Trophoblast cell (in vitro differentiated cells and primary cell): ENCODE measurements at regions not wholly inside any gene's neighbourhood (a gene's known extent, or its start where the extent isn't known, plus 50 kb on each side); places are given as distances from the start of the nearest gene placed in this dataset.
A peak's percentile ranks its signal among the peaks of the same experiment; 100 is the strongest.
"Not testable (repeated sequence)": the region's sequence is repeated elsewhere in the genome, so short reads cannot be mapped to it uniquely, and the experiment has no call there.

Source experiments
- DNase-seq, 2 donors: peaks; one replicate each; pipeline ENCODE4 v3.0.0-alpha.2; 2016
- H2AFZ ChIP-seq: 2 replicates; pipeline ENCODE4 v1.6.1; 2013; ENCODE audit warnings: low read length, moderate library complexity, mild to moderate bottlenecking; ENCODE audit not compliant: insufficient read depth, poor library complexity
- H2AK5ac ChIP-seq: 2 replicates; pipeline ENCODE4 v1.6.1; 2013; ENCODE audit warnings: mild to moderate bottlenecking, low read length
- H2BK120ac ChIP-seq: 2 replicates; pipeline ENCODE4 v1.6.1; 2013; ENCODE audit warnings: low read length, mild to moderate bottlenecking, moderate library complexity; ENCODE audit not compliant: insufficient read depth, poor library complexity
- H2BK12ac ChIP-seq: 2 replicates; pipeline ENCODE4 v1.6.1; 2013; ENCODE audit warnings: mild to moderate bottlenecking, low read length, moderate library complexity
- H2BK5ac ChIP-seq: 2 replicates; pipeline ENCODE4 v1.6.1; 2013; ENCODE audit warnings: low read length, low read depth, moderate library complexity, mild to moderate bottlenecking; ENCODE audit not compliant: poor library complexity
- H3K14ac ChIP-seq: 2 replicates; pipeline ENCODE4 v1.6.1; 2013; ENCODE audit warnings: mild to moderate bottlenecking, low read length
- H3K18ac ChIP-seq: 2 replicates; pipeline ENCODE4 v1.6.1; 2013; ENCODE audit warnings: mild to moderate bottlenecking, low read length
- H3K23ac ChIP-seq: 2 replicates; pipeline ENCODE4 v1.6.1; 2013; ENCODE audit warnings: low read length
- H3K27ac ChIP-seq: 2 replicates; pipeline ENCODE4 v1.5.1; 2013; ENCODE audit warnings: low read depth, mild to moderate bottlenecking, inconsistent platforms, low read length, moderate library complexity
- H3K27me3 ChIP-seq: 2 replicates; pipeline ENCODE4 v1.6.1; 2013; ENCODE audit warnings: inconsistent platforms, mild to moderate bottlenecking, low read length, moderate library complexity; ENCODE audit not compliant: insufficient read depth
- H3K36me3 ChIP-seq, 2 experiments: 1 replicate in 1 of 2; 2 replicates in 1 of 2; pipeline ENCODE4 v1.6.1; 2013; ENCODE audit warnings: low read length in 2 of 2, mild to moderate bottlenecking in 2 of 2, moderate library complexity in 1 of 2; ENCODE audit not compliant: insufficient read depth in 2 of 2, control insufficient read depth in 1 of 2
- H3K4ac ChIP-seq: 2 replicates; pipeline ENCODE4 v1.6.1; 2013; ENCODE audit warnings: low read depth, mild to moderate bottlenecking, low read length, moderate library complexity
- H3K4me1 ChIP-seq, 2 experiments: 1 replicate in 1 of 2; 2 replicates in 1 of 2; pipeline ENCODE4 v1.6.1; 2013; ENCODE audit warnings: low read length in 2 of 2, mild to moderate bottlenecking in 2 of 2, moderate library complexity in 1 of 2; ENCODE audit not compliant: insufficient read depth in 2 of 2, control insufficient read depth in 1 of 2
- H3K4me2 ChIP-seq: 2 replicates; pipeline ENCODE4 v1.6.1; 2013; ENCODE audit warnings: inconsistent platforms, mild to moderate bottlenecking, low read length, moderate library complexity
- H3K4me3 ChIP-seq: 2 replicates; pipeline ENCODE4 v1.5.1; 2013; ENCODE audit warnings: mild to moderate bottlenecking, low read depth, low read length, inconsistent platforms
- H3K79me1 ChIP-seq: one replicate; pipeline ENCODE4 v1.6.1; 2013; ENCODE audit warnings: low read length
- H3K79me2 ChIP-seq: 2 replicates; pipeline ENCODE4 v1.6.1; 2013; ENCODE audit warnings: low read length, mild to moderate bottlenecking; ENCODE audit not compliant: control insufficient read depth, insufficient read depth, poor library complexity
- H3K9ac ChIP-seq: 2 replicates; pipeline ENCODE4 v1.6.1; 2013; ENCODE audit warnings: mild to moderate bottlenecking, low read length
- H3K9me3 ChIP-seq: 2 replicates; pipeline ENCODE4 v1.6.1; 2013; ENCODE audit warnings: low read depth, mild to moderate bottlenecking, control low read depth, inconsistent platforms, low read length; ENCODE audit not compliant: insufficient read depth
- H4K12ac ChIP-seq: 2 replicates; pipeline ENCODE4 v1.6.1; 2013; ENCODE audit warnings: low read depth, mild to moderate bottlenecking, low read length, moderate library complexity
- H4K8ac ChIP-seq: 2 replicates; pipeline ENCODE4 v1.6.1; 2013; ENCODE audit warnings: low read depth, mild to moderate bottlenecking, low read length, moderate library complexity
- H4K91ac ChIP-seq: one replicate; pipeline ENCODE4 v1.6.1; 2013; ENCODE audit warnings: low read depth, mild to moderate bottlenecking, low read length, moderate library complexity
- WGBS: extraction: QIAGEN DNeasy Blood & Tissue Kit; methylation state at CpG from one replicate; pipeline ENCODE4 v1.1.7; 2013; ENCODE audit warnings: missing lambda C conversion rate; ENCODE audit not compliant: insufficient read length, insufficient coverage; ENCODE audit errors: extremely low coverage; 5-methylcytosine and 5-hydroxymethylcytosine counted together

- Histone ChIP-seq H3K4me2 (no peak overlapping the region), H3K4ac (no peak overlapping the region), H4K8ac (no peak overlapping the region), H2BK120ac (no peak overlapping the region), H3K23ac (no peak overlapping the region), H3K9ac (no peak overlapping the region), H3K36me3 (no peaks in the 10 kb centered on the region), H3K79me1 (peaks cover 3% of the 10 kb centered on the region), H2AFZ (no peak overlapping the region), H3K4me3 (no peak overlapping the region), H3K18ac (no peak overlapping the region), H2BK12ac (no peak overlapping the region), H3K79me2 (no peaks in the 10 kb centered on the region), H2AK5ac (no peak overlapping the region), H4K12ac (no peak overlapping the region), H2BK5ac (no peak overlapping the region), H3K9me3 (no peaks in the 10 kb centered on the region), H3K4me1 (no peaks in the 10 kb centered on the region), H4K91ac (no peak overlapping the region), H3K14ac (no peak overlapping the region), H3K27me3 (no peaks in the 10 kb centered on the region), H3K27ac (no peak overlapping the region)
- DNase-seq = no peak
- no CpG with 5 or more reads among the region's 2 CpGs for WGBS
Observed at GRCh38 chr11:109519253-109519652, 97.3 kb downstream of the C11orf87 start.

- no peak overlapping the region for H2BK12ac ChIP-seq
- no peak overlapping the region for H3K27ac ChIP-seq
- no peak overlapping the region for H2AK5ac ChIP-seq
- H3K27me3 ChIP-seq = no peaks in the 10 kb centered on the region
- H3K4me2 ChIP-seq = no peak overlapping the region
- peak; percentile 25 to 72 for DNase-seq
- no peak overlapping the region for H2BK120ac ChIP-seq
- no peak overlapping the region for H3K4me3 ChIP-seq
- H4K12ac ChIP-seq = no peak overlapping the region
- H3K14ac ChIP-seq = no peak overlapping the region
- H3K18ac ChIP-seq = no peak overlapping the region
- H3K79me2 ChIP-seq = no peaks in the 10 kb centered on the region
- no peaks in the 10 kb centered on the region for H3K4me1 ChIP-seq
- no peaks in the 10 kb centered on the region for H3K36me3 ChIP-seq
- no peak overlapping the region for H2AFZ ChIP-seq
- H3K23ac ChIP-seq = no peak overlapping the region
- H4K91ac ChIP-seq = no peak overlapping the region
- peaks cover 3% of the 10 kb centered on the region for H3K79me1 ChIP-seq
- H4K8ac ChIP-seq = no peak overlapping the region
- no peak overlapping the region for H3K4ac ChIP-seq
- no CpG with 5 or more reads among the region's 1 CpG for WGBS
- H3K9me3 ChIP-seq = no peaks in the 10 kb centered on the region
- H2BK5ac ChIP-seq = no peak overlapping the region
- no peak overlapping the region for H3K9ac ChIP-seq
Observed at GRCh38 chr11:109521571-109522086, 99.6 kb downstream of the C11orf87 start.

- H2BK5ac ChIP-seq = no peak overlapping the region
- H4K8ac ChIP-seq = no peak overlapping the region
- no peaks in the 10 kb centered on the region for H3K36me3 ChIP-seq
- no peak overlapping the region for H3K14ac ChIP-seq
- no peak overlapping the region for H3K9ac ChIP-seq
- no peak overlapping the region for H2BK120ac ChIP-seq
- no peak overlapping the region for H3K23ac ChIP-seq
- no peak overlapping the region for H2AFZ ChIP-seq
- H2AK5ac ChIP-seq = no peak overlapping the region
- no peak overlapping the region for H3K4me2 ChIP-seq
- no peak overlapping the region for H3K27ac ChIP-seq
- no peaks in the 10 kb centered on the region for H3K27me3 ChIP-seq
- no CpG with 5 or more reads among the region's 2 CpGs for WGBS
- H3K4me3 ChIP-seq = no peak overlapping the region
- no peak overlapping the region for H4K91ac ChIP-seq
- H3K4ac ChIP-seq = no peak overlapping the region
- H3K9me3 ChIP-seq = no peaks in the 10 kb centered on the region
- H4K12ac ChIP-seq = no peak overlapping the region
- H2BK12ac ChIP-seq = no peak overlapping the region
- DNase-seq = no peak
- H3K79me2 ChIP-seq = no peaks in the 10 kb centered on the region
- peaks cover 3% of the 10 kb centered on the region for H3K79me1 ChIP-seq
- no peak overlapping the region for H3K18ac ChIP-seq
- no peaks in the 10 kb centered on the region for H3K4me1 ChIP-seq
Observed at GRCh38 chr11:109522116-109522755, 100.2 kb downstream of the C11orf87 start.

GRCh38 chr11:109525636-109526035 is 103.6 kb downstream of the C11orf87 start:
- not testable (repeated sequence) for H3K4me3 ChIP-seq, H3K23ac ChIP-seq, H3K18ac ChIP-seq, H3K9ac ChIP-seq, H2BK120ac ChIP-seq, H2BK5ac ChIP-seq, H3K79me2 ChIP-seq, H4K12ac ChIP-seq, H3K27me3 ChIP-seq, H3K4ac ChIP-seq, H3K36me3 ChIP-seq, H3K27ac ChIP-seq, H3K4me2 ChIP-seq, H3K79me1 ChIP-seq, H3K14ac ChIP-seq, H2AK5ac ChIP-seq, H2AFZ ChIP-seq, H3K9me3 ChIP-seq, H4K8ac ChIP-seq, H2BK12ac ChIP-seq, H4K91ac ChIP-seq, H3K4me1 ChIP-seq
- peak; percentile 85 to 92 for DNase-seq
- WGBS = no CpG with 5 or more reads among the region's 7 CpGs
